H9 (cell line): ENCODE measurements at regions not wholly inside any gene's neighbourhood (a gene's known extent, or its start where the extent isn't known, plus 50 kb on each side); places are given as distances from the start of the nearest gene placed in this dataset.

Experiments
- DNase-seq: peaks from one replicate; pipeline ENCODE4 v3.0.0-alpha.2; 2017
- H2AFZ ChIP-seq: one replicate; pipeline ENCODE4 v1.6.1; 2013; ENCODE audit warnings: mild to moderate bottlenecking, low read length, control low read depth, moderate library complexity
- H2AK5ac ChIP-seq: 2 replicates; pipeline ENCODE4 v1.6.1; 2013; ENCODE audit warnings: low read length, control low read depth, mixed read lengths; ENCODE audit not compliant: insufficient read length
- H2BK120ac ChIP-seq: one replicate; pipeline ENCODE4 v1.6.1; 2013; ENCODE audit warnings: low read depth, mild to moderate bottlenecking, low read length, control low read depth, inconsistent platforms; ENCODE audit not compliant: poor library complexity, severe bottlenecking
- H2BK12ac ChIP-seq: 2 replicates; pipeline ENCODE4 v1.6.1; 2013; ENCODE audit warnings: low read length, control low read depth, mixed read lengths, low read depth; ENCODE audit not compliant: insufficient read length
- H2BK15ac ChIP-seq: 2 replicates; pipeline ENCODE4 v1.6.1; 2013; ENCODE audit warnings: low read depth, low read length, control low read depth
- H2BK20ac ChIP-seq: one replicate; pipeline ENCODE4 v1.6.1; 2013; ENCODE audit warnings: low read depth, mild to moderate bottlenecking, low read length, control low read depth, inconsistent platforms; ENCODE audit not compliant: poor library complexity, severe bottlenecking
- H2BK5ac ChIP-seq: 2 replicates; pipeline ENCODE4 v1.6.1; 2013; ENCODE audit warnings: low read length, control low read depth, mixed read lengths; ENCODE audit not compliant: insufficient read length
- H3K14ac ChIP-seq: 2 replicates; pipeline ENCODE4 v1.6.1; 2013; ENCODE audit warnings: low read length, control low read depth; ENCODE audit not compliant: insufficient read depth
- H3K18ac ChIP-seq: 2 replicates; pipeline ENCODE4 v1.6.1; 2013; ENCODE audit warnings: low read depth, mild to moderate bottlenecking, mixed read lengths, low read length, control low read depth; ENCODE audit not compliant: insufficient read length
- H3K23ac ChIP-seq: 2 replicates; pipeline ENCODE4 v1.6.1; 2013; ENCODE audit warnings: low read length, control low read depth, mixed read lengths, low read depth; ENCODE audit not compliant: insufficient read length
- H3K23me2 ChIP-seq: 2 replicates; pipeline ENCODE4 v1.6.1; 2013; ENCODE audit warnings: low read depth, mild to moderate bottlenecking, mixed read lengths, low read length, control low read depth; ENCODE audit not compliant: insufficient read length, poor library complexity, severe bottlenecking
- H3K27ac ChIP-seq: 2 replicates; pipeline ENCODE4 v1.5.1; 2013; ENCODE audit warnings: low read length, control low read depth, mixed read lengths, low read depth; ENCODE audit not compliant: insufficient read length
- H3K27me3 ChIP-seq: 2 replicates; pipeline ENCODE4 v1.6.1; 2013; ENCODE audit warnings: low read length, control low read depth, inconsistent platforms; ENCODE audit not compliant: insufficient read depth
- H3K4ac ChIP-seq: 2 replicates; pipeline ENCODE4 v1.6.1; 2013; ENCODE audit warnings: low read depth, mild to moderate bottlenecking, control low read depth, inconsistent platforms, low read length, moderate library complexity
- H3K4me1 ChIP-seq: 2 replicates; pipeline ENCODE4 v1.6.1; 2013; ENCODE audit warnings: low read length, control low read depth, inconsistent platforms; ENCODE audit not compliant: insufficient read depth
- H3K4me2 ChIP-seq: 2 replicates; pipeline ENCODE4 v1.6.1; 2013; ENCODE audit warnings: low read length, control low read depth, mixed read lengths; ENCODE audit not compliant: insufficient read length, insufficient read depth
- H3K56ac ChIP-seq: 2 replicates; pipeline ENCODE4 v1.6.1; 2013; ENCODE audit warnings: low read depth, mild to moderate bottlenecking, mixed read lengths, low read length, control low read depth; ENCODE audit not compliant: insufficient read length
- H3K79me1 ChIP-seq: 2 replicates; pipeline ENCODE4 v1.6.1; 2013; ENCODE audit warnings: low read depth, mild to moderate bottlenecking, moderate library complexity, low read length, control low read depth, inconsistent platforms; ENCODE audit not compliant: insufficient read depth, poor library complexity, severe bottlenecking
- H3K79me2 ChIP-seq: 2 replicates; pipeline ENCODE4 v1.6.1; 2013; ENCODE audit warnings: low read length, control low read depth, inconsistent platforms; ENCODE audit not compliant: insufficient read depth
- H3K9ac ChIP-seq: 2 replicates; pipeline ENCODE4 v1.6.1; 2013; ENCODE audit warnings: low read length, control low read depth, mixed read lengths; ENCODE audit not compliant: insufficient read length; ENCODE audit errors: extremely low read depth
- H3K9me3 ChIP-seq: one replicate; pipeline ENCODE4 v1.6.1; 2013; ENCODE audit warnings: low read depth, low read length, inconsistent platforms; ENCODE audit not compliant: control insufficient read depth
- H3T11ph ChIP-seq: one replicate; pipeline ENCODE4 v1.6.1; 2013; ENCODE audit warnings: mild to moderate bottlenecking, low read length, control low read depth, inconsistent platforms
- H4K20me1 ChIP-seq: one replicate; pipeline ENCODE4 v1.6.1; 2013; ENCODE audit not compliant: control insufficient read depth, insufficient read length, insufficient read depth
- H4K5ac ChIP-seq: 2 replicates; pipeline ENCODE4 v1.6.1; 2013; ENCODE audit warnings: low read depth, mild to moderate bottlenecking, mixed read lengths, low read length, control low read depth; ENCODE audit not compliant: insufficient read length
- H4K8ac ChIP-seq: replicated peaks from 2 replicates; pipeline ENCODE4 v1.6.1; 2013; ENCODE audit warnings: low read length, control low read depth, mixed read lengths, low read depth; ENCODE audit not compliant: insufficient read length
- H4K91ac ChIP-seq: 2 replicates; pipeline ENCODE4 v1.6.1; 2013; ENCODE audit warnings: low read depth, mild to moderate bottlenecking, moderate library complexity, mixed read lengths, low read length, control low read depth; ENCODE audit not compliant: insufficient read length
- H3K27ac Mint-ChIP-seq, 3 experiments: 2 replicates in 2 of 3; 3 replicates in 1 of 3; pipeline ENCODE4 v1.8.0; 2020 to 2021; ENCODE audit warnings: mixed read lengths in 3 of 3, mild to moderate bottlenecking in 1 of 3, moderate library complexity in 1 of 3
- H3K27me3 Mint-ChIP-seq: 2 replicates; pipeline ENCODE4 v1.8.0; 2021; ENCODE audit warnings: low read depth, mild to moderate bottlenecking, moderate library complexity, mixed read lengths
- H3K36me3 Mint-ChIP-seq, 3 experiments: 2 replicates in 2 of 3; 3 replicates in 1 of 3; pipeline ENCODE4 v1.8.0; 2020 to 2021; ENCODE audit warnings: low read depth in 3 of 3, mixed read lengths in 3 of 3; ENCODE audit not compliant: insufficient read depth in 1 of 3
- H3K4me1 Mint-ChIP-seq, 2 experiments: 2 replicates each; pipeline ENCODE4 v1.8.0; 2020; ENCODE audit warnings: mixed read lengths in 2 of 2
- H3K4me3 Mint-ChIP-seq, 2 experiments: 2 replicates in 1 of 2; 3 replicates in 1 of 2; pipeline ENCODE4 v1.8.0; 2020 to 2021; ENCODE audit warnings: mild to moderate bottlenecking in 2 of 2, mixed read lengths in 2 of 2, moderate library complexity in 1 of 2
- H3K9me3 Mint-ChIP-seq, 2 experiments: 2 replicates in 1 of 2; 3 replicates in 1 of 2; pipeline ENCODE4 v1.8.0; 2020; ENCODE audit warnings: mild to moderate bottlenecking in 2 of 2, mixed read lengths in 2 of 2, moderate library complexity in 1 of 2
- WGBS: extraction: QIAGEN DNeasy Blood & Tissue Kit; methylation state at CpG from one replicate; pipeline ENCODE4 v1.1.7; 2013; ENCODE audit warnings: missing lambda C conversion rate, low lambda C conversion rate, mixed read lengths; ENCODE audit not compliant: insufficient read length; ENCODE audit errors: extremely low coverage; 5-methylcytosine and 5-hydroxymethylcytosine counted together
- TF ChIP-seq, protein P1 (sequence below): fragments of 200-600 bp; sonication (generic); conservative IDR thresholded peaks from 3 replicates; pipeline ENCODE4 v1.8.0; 2021; ENCODE audit warnings: antibody characterized with exemption, mild to moderate bottlenecking

DNA sequence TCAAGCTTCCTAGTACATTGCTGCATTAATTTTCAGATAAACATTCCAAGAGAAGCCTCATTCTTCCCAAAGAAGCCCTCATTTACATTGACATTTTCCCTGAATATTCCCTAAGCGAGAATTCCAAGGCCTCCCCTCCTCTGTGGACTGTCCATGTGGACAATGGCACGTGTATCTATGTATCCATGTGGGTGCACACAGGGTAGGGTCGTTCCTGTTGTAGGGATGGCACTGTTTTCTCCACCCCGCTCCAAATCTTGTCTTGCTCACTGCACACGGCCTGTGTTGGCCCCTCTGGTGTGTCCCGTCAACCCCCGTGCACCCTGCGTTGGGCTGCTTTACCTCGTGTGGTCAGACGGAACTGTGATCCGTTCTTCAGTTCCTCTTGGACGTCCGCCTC lies 104.7 kb upstream of the IRX2 start:
- H3K14ac ChIP-seq = no peak overlapping the region
- no peak overlapping the region for H2BK120ac ChIP-seq
- H3K9me3 Mint-ChIP-seq = peaks cover 0 to 2% of the 10 kb centered on the region in 2 experiments; a peak in 1 of 5 replicates
- H3K23ac ChIP-seq = no peak overlapping the region
- H2BK12ac ChIP-seq = no peak overlapping the region
- no peak overlapping the region for H3K4me2 ChIP-seq
- H3T11ph ChIP-seq = no peak overlapping the region
- H3K27ac Mint-ChIP-seq = no peak overlapping the region
- no peaks in the 10 kb centered on the region for H3K9me3 ChIP-seq
- DNase-seq = no peak
- H3K18ac ChIP-seq = no peak overlapping the region
- no peaks in the 10 kb centered on the region for H3K27me3 ChIP-seq
- H3K79me1 ChIP-seq = no peaks in the 10 kb centered on the region
- no peak overlapping the region for H3K27ac ChIP-seq
- H2BK15ac ChIP-seq = no peak overlapping the region
- H2BK5ac ChIP-seq = no peak overlapping the region
- no peak overlapping the region for H3K56ac ChIP-seq
- H4K20me1 ChIP-seq = no peaks in the 10 kb centered on the region
- no peak overlapping the region; a peak in 1 of 5 replicates for H3K4me3 Mint-ChIP-seq
- H4K5ac ChIP-seq = no peak overlapping the region
- H3K4ac ChIP-seq = no peak overlapping the region
- TF ChIP-seq, protein P1, sequence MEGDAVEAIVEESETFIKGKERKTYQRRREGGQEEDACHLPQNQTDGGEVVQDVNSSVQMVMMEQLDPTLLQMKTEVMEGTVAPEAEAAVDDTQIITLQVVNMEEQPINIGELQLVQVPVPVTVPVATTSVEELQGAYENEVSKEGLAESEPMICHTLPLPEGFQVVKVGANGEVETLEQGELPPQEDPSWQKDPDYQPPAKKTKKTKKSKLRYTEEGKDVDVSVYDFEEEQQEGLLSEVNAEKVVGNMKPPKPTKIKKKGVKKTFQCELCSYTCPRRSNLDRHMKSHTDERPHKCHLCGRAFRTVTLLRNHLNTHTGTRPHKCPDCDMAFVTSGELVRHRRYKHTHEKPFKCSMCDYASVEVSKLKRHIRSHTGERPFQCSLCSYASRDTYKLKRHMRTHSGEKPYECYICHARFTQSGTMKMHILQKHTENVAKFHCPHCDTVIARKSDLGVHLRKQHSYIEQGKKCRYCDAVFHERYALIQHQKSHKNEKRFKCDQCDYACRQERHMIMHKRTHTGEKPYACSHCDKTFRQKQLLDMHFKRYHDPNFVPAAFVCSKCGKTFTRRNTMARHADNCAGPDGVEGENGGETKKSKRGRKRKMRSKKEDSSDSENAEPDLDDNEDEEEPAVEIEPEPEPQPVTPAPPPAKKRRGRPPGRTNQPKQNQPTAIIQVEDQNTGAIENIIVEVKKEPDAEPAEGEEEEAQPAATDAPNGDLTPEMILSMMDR = no peak
- no CpG with 5 or more reads among the region's 13 CpGs for WGBS
- no peak overlapping the region for H2AFZ ChIP-seq
- H3K4me1 ChIP-seq = no peaks in the 10 kb centered on the region
- H2AK5ac ChIP-seq = no peak overlapping the region
- no peak overlapping the region for H4K8ac ChIP-seq
- peaks cover 10 to 11% of the 10 kb centered on the region in 2 experiments; a peak in 3 of 4 replicates for H3K4me1 Mint-ChIP-seq
- H3K23me2 ChIP-seq = no peaks in the 10 kb centered on the region
- H2BK20ac ChIP-seq = no peak overlapping the region
- no peaks in the 10 kb centered on the region; a peak in 1 of 7 replicates for H3K36me3 Mint-ChIP-seq
- H3K27me3 Mint-ChIP-seq = peaks cover 1% of the 10 kb centered on the region; the same call in 1 of the 2 replicates
- no peak overlapping the region for H4K91ac ChIP-seq
- no peaks in the 10 kb centered on the region for H3K79me2 ChIP-seq
- H3K9ac ChIP-seq = no peak overlapping the region
